Kidney (tissue), 13 donors: ENCODE measurements at regions not wholly inside any gene's neighbourhood (a gene's known extent, or its start where the extent isn't known, plus 50 kb on each side); places are given as distances from the start of the nearest gene placed in this dataset.

Experiments used
- DNase-seq, 5 donors: peaks; one replicate each; pipeline ENCODE4 v3.0.0-alpha.2; 2013 to 2020
- FAIRE-seq: peaks from 2 replicates; lab custom pipeline; 2012; peaks lifted over from hg19 to GRCh38; lab: Jason Lieb, UNC
- H3K27ac ChIP-seq, 2 donors: one replicate each; pipeline ENCODE4 v1.7.0; 2013; ENCODE audit warnings: low read depth in 2 of 2, low read length in 2 of 2, inconsistent platforms in 1 of 2
- H3K27me3 ChIP-seq: one replicate; pipeline ENCODE4 v1.7.1; 2013; ENCODE audit warnings: low read length, inconsistent platforms; ENCODE audit not compliant: control insufficient read depth, insufficient read depth
- H3K36me3 ChIP-seq, 3 donors: one replicate each; pipeline versions ENCODE4 v1.7.0 to v1.7.1; 2013; ENCODE audit warnings: low read length in 3 of 3, control low read depth in 1 of 3, inconsistent platforms in 1 of 3; ENCODE audit not compliant: insufficient read depth in 3 of 3, control insufficient read depth in 2 of 3
- H3K4me1 ChIP-seq, 3 donors: one replicate each; pipeline versions ENCODE4 v1.7.0 to v1.7.1; 2013; ENCODE audit warnings: low read length in 3 of 3, inconsistent platforms in 1 of 3, low read depth in 1 of 3; ENCODE audit not compliant: control insufficient read depth in 2 of 3, insufficient read depth in 2 of 3
- H3K4me3 ChIP-seq, 3 donors: one replicate each; pipeline versions ENCODE4 v1.7.0 to v1.8.1; 2013; ENCODE audit warnings: low read length in 3 of 3, control low read depth in 1 of 3, inconsistent platforms in 1 of 3
- H3K9ac ChIP-seq, 3 donors: one replicate each; pipeline versions ENCODE4 v1.7.0 to v1.7.1; 2013; ENCODE audit warnings: low read length in 3 of 3, control low read depth in 1 of 3, inconsistent platforms in 1 of 3
- H3K9me3 ChIP-seq, 3 donors: one replicate each; pipeline versions ENCODE4 v1.7.0 to v1.7.1; 2013; ENCODE audit warnings: low read length in 3 of 3, control low read depth in 1 of 3, inconsistent platforms in 1 of 3; ENCODE audit not compliant: control insufficient read depth in 2 of 3, insufficient read depth in 1 of 3
- CTCF ChIP-seq: IDR thresholded peaks from 3 replicates; pipeline ENCODE4 v1.5.1; 2012; ENCODE audit warnings: mild to moderate bottlenecking, moderate library complexity, borderline replicate concordance; ENCODE audit not compliant: insufficient read depth; ENCODE audit errors: extremely low read depth
- intact Hi-C: fragments of 100-400 bp; cut with DNase I; formaldehyde crosslinking; loops from one replicate; pipeline ENCODE4 v1.11.1; 2022
- donor health status: control.
- donor health status: control.
- donor health status: control.
- donor health status: control.
- donor health status: control.
- donor health status: DM: yes; HTN: yes; CAD: no.
- donor health status: Normal renal cell carcinoma (clear cell type).

GRCh38 chr4:77443941-77444340 is 161.7 kb upstream of the CXCL13 start:
- Histone ChIP-seq H3K9me3 (no peaks in the 10 kb centered on the region), H3K27me3 (no peaks in the 10 kb centered on the region), H3K9ac (no peak overlapping the region), H3K36me3 (no peaks in the 10 kb centered on the region), H3K4me3 (no peak overlapping the region), H3K4me1 (no peaks in the 10 kb centered on the region), H3K27ac (no peak overlapping the region)
- DNase-seq, result no peak
- TF ChIP-seq CTCF, result no peak
- FAIRE-seq, result no peak
- intact Hi-C loops, result no loop called here

GRCh38 chr4:77445823-77446222 is 159.8 kb upstream of the CXCL13 start:
- FAIRE-seq, result no peak

GRCh38 chr4:77446601-77447000 is 159.0 kb upstream of the CXCL13 start:
- intact Hi-C loops, result no loop called here
- TF ChIP-seq CTCF, result no peak

More at GRCh38 chr4:77445823-77446222, 159.8 kb upstream of the CXCL13 start:
- no peaks in the 10 kb centered on the region for H3K9me3 ChIP-seq
- H3K27me3 ChIP-seq, result no peaks in the 10 kb centered on the region
- no peak for DNase-seq
- no peaks in the 10 kb centered on the region for H3K4me1 ChIP-seq
- no peak for TF ChIP-seq CTCF
- intact Hi-C loops, result no loop called here
- no peak overlapping the region for H3K27ac ChIP-seq
- H3K4me3 ChIP-seq, result no peak overlapping the region
- no peak overlapping the region for H3K9ac ChIP-seq
- no peaks in the 10 kb centered on the region for H3K36me3 ChIP-seq

GRCh38 chr4:77449171-77449570 is 156.4 kb upstream of the CXCL13 start:
- H3K9ac ChIP-seq, result no peak overlapping the region
- no peak overlapping the region for H3K4me3 ChIP-seq
- no peak overlapping the region for H3K27ac ChIP-seq
- FAIRE-seq (no peak), DNase-seq (no peak)
- H3K27me3 ChIP-seq, result no peaks in the 10 kb centered on the region
- intact Hi-C loops, result no loop called here
- no peaks in the 10 kb centered on the region for H3K9me3 ChIP-seq
- H3K36me3 ChIP-seq, result no peaks in the 10 kb centered on the region
- no peaks in the 10 kb centered on the region for H3K4me1 ChIP-seq
- no peak for TF ChIP-seq CTCF

More at GRCh38 chr4:77446601-77447000, 159.0 kb upstream of the CXCL13 start:
- FAIRE-seq (no peak), DNase-seq (no peak)
- H3K27me3 ChIP-seq, result no peaks in the 10 kb centered on the region
- no peaks in the 10 kb centered on the region for H3K36me3 ChIP-seq
- H3K4me3 ChIP-seq, result no peak overlapping the region
- no peak overlapping the region for H3K27ac ChIP-seq
- no peaks in the 10 kb centered on the region for H3K4me1 ChIP-seq
- H3K9me3 ChIP-seq, result no peaks in the 10 kb centered on the region
- no peak overlapping the region for H3K9ac ChIP-seq
